ENCODE measurements at regions not wholly inside any gene's neighbourhood (a gene's known extent, or its start where the extent isn't known, plus 50 kb on each side); places are given as distances from the start of the nearest gene placed in this dataset.
A peak's percentile ranks its signal among the peaks of the same experiment; 100 is the strongest.

DNA sequence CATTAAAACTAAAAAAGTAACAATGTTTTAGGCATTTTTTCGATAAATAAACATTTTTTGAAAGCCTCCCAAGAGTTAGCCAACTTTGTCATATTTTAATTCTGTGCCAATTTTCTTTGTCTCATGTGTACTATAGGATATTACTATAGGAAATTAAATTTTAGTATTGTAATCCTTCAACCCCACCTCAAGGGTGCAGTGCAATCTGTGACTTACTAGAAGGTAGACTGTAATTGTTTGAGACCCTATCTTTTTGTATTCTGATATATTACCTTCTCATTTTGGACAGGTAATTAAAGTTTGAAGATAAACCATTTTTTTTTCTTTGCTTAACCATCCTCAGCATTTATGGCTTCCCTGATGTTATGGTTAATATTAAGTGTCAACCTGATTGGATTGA lies 457.8 kb downstream of the PCDH20 start:
- TF ChIP-seq, protein P1, sequence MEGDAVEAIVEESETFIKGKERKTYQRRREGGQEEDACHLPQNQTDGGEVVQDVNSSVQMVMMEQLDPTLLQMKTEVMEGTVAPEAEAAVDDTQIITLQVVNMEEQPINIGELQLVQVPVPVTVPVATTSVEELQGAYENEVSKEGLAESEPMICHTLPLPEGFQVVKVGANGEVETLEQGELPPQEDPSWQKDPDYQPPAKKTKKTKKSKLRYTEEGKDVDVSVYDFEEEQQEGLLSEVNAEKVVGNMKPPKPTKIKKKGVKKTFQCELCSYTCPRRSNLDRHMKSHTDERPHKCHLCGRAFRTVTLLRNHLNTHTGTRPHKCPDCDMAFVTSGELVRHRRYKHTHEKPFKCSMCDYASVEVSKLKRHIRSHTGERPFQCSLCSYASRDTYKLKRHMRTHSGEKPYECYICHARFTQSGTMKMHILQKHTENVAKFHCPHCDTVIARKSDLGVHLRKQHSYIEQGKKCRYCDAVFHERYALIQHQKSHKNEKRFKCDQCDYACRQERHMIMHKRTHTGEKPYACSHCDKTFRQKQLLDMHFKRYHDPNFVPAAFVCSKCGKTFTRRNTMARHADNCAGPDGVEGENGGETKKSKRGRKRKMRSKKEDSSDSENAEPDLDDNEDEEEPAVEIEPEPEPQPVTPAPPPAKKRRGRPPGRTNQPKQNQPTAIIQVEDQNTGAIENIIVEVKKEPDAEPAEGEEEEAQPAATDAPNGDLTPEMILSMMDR (IDR thresholded peaks at IDR 0.05): no peak
- TF ChIP-seq POLR2A (IDR thresholded peaks at IDR 0.05): no peak

DNA sequence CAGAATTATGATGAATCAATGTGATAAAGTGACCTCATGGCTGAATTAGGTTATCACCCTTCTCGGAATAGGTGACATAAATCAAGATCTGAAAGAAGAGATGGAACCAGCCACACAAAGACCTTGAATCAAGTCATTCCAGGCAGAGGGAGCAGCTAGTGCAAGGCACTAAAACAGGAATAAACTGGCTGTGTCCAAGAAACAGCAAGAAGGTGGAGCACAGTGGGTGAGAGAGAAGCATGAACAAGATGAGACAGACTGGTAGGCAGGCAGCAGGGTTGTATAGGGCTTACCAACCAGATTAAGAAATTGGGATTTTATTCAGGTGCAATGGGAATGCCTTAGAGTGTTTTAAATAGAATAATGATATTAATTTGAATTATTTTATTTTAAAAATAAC lies 470.3 kb downstream of the PCDH20 start:
- intact Hi-C loops (cut with DNase I): no loop called here

More for the DNA sequence above, 457.8 kb downstream of the PCDH20 start:
- 50 to 75% methylated on average over 1 of the region's 1 CpG for WGBS, 2 donors
- intact Hi-C loops (cut with DNase I): no loop called here
- no peak overlapping the region for H3K27ac ChIP-seq
- H3K27me3 ChIP-seq: no peaks in the 10 kb centered on the region
- H3K4me1 ChIP-seq: no peaks in the 10 kb centered on the region
- no peaks in the 10 kb centered on the region for H3K9me3 ChIP-seq
- no peak overlapping the region for H3K4me3 ChIP-seq
- H3K36me3 ChIP-seq: no peaks in the 10 kb centered on the region
- no peak for DNase-seq

DNA sequence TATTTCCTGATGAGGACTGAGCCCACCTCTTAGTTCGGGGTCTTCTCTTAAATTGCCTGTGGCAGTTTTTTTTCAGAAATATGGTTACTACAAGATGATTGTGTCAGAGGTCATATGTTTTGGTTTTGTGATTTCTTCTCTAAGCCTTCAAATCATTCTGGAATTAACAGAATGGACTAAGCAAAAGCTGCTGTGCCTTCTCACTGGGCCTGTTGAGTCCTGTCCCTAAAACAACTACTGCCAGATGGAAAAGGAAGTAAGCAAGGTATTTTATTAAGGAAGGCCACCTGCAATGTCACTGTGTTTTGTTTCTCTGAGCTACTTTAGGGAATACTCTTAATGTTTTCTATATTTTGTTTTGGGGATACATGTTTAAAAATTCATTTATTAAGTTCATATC lies 470.8 kb downstream of the PCDH20 start:
- Histone ChIP-seq H3K27me3 (no peaks in the 10 kb centered on the region), H3K36me3 (no peaks in the 10 kb centered on the region), H3K4me3 (no peak overlapping the region), H3K4me1 (peaks cover 0 to 21% (median 5%) of the 10 kb centered on the region in 3 donors), H3K27ac (peak overlapping the region in 3 of 4 donors; percentile 38 to 62 (median 59)), H3K9me3 (no peaks in the 10 kb centered on the region)
- WGBS, 2 donors: 25 to 36% methylated on average over 1 of the region's 1 CpG
- intact Hi-C loops (cut with DNase I): no loop called here
- TF ChIP-seq, protein P1 (IDR thresholded peaks at IDR 0.05): no peak
- TF ChIP-seq POLR2A (IDR thresholded peaks at IDR 0.05): no peak
- no peak for DNase-seq

More for the DNA sequence above, 470.3 kb downstream of the PCDH20 start:
- Histone ChIP-seq H3K27me3 (no peaks in the 10 kb centered on the region), H3K36me3 (no peaks in the 10 kb centered on the region), H3K4me1 (peaks cover 0 to 21% (median 5%) of the 10 kb centered on the region in 3 donors), H3K9me3 (no peaks in the 10 kb centered on the region), H3K4me3 (no peak overlapping the region), H3K27ac (peak overlapping the region in 3 of 4 donors; percentile 38 to 59 (median 47))
- TF ChIP-seq, protein P1 (IDR thresholded peaks at IDR 0.05): no peak
- TF ChIP-seq POLR2A (IDR thresholded peaks at IDR 0.05): no peak
- 44 to 67% methylated on average over 1 of the region's 1 CpG for WGBS, 2 donors
- no peak for DNase-seq

- WGBS, 2 donors: 29 to 70% methylated on average over 1 of the region's 1 CpG
- H3K27me3 ChIP-seq: no peaks in the 10 kb centered on the region
- peaks cover 0 to 21% (median 5%) of the 10 kb centered on the region in 3 donors for H3K4me1 ChIP-seq
- DNase-seq: no peak
- TF ChIP-seq, protein P1 (IDR thresholded peaks at IDR 0.05): no peak
- no peak for TF ChIP-seq POLR2A (IDR thresholded peaks at IDR 0.05)
- no peaks in the 10 kb centered on the region for H3K36me3 ChIP-seq
- no peaks in the 10 kb centered on the region for H3K9me3 ChIP-seq
- intact Hi-C loops (cut with DNase I): no loop called here
- H3K4me3 ChIP-seq: no peak overlapping the region
- peak overlapping the region in 3 of 4 donors; percentile 38 to 62 (median 59) for H3K27ac ChIP-seq
Observed at GRCh38 chr13:60944016-60944415, 471.6 kb downstream of the PCDH20 start.

DNA sequence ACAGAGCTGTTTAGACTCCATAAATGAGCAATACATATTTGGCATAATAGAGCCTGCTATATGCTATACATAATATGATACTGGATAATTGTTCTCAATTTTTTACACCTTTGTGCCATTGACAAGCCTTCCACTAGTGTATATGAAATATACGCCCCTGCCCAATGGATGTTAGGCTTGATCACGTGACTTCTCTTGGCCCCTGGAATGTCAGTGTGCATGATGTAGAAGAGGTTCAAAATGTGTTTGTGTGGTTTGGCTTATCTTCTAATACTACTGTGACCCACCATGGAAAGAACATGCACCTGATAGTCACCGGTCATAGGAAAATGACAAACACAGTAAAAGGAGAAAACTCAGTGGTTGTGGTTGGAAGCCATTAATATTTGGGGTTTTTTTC lies 479.4 kb downstream of the PCDH20 start:
- H3K27ac ChIP-seq: no peak overlapping the region
- WGBS, 2 donors: 69 to 96% methylated on average over 3 of the region's 3 CpGs
- H3K9me3 ChIP-seq: no peaks in the 10 kb centered on the region
- H3K4me3 ChIP-seq: no peak overlapping the region
- intact Hi-C loops (cut with DNase I): no loop called here
- DNase-seq: no peak
- H3K27me3 ChIP-seq: no peaks in the 10 kb centered on the region
- H3K4me1 ChIP-seq: peaks cover 0 to 7% (median 0%) of the 10 kb centered on the region in 3 donors
- no peaks in the 10 kb centered on the region for H3K36me3 ChIP-seq
- TF ChIP-seq POLR2A (IDR thresholded peaks at IDR 0.05): no peak
- TF ChIP-seq, protein P1 (IDR thresholded peaks at IDR 0.05): no peak

Measured in esophagus squamous epithelium (tissue), 5 donors.